Kidney epithelial cell (primary cell): ENCODE measurements at regions not wholly inside any gene's neighbourhood (a gene's known extent, or its start where the extent isn't known, plus 50 kb on each side); places are given as distances from the start of the nearest gene placed in this dataset.
A peak's percentile ranks its signal among the peaks of the same experiment; 100 is the strongest.

Source experiments
- DNase-seq: peaks from one replicate; pipeline ENCODE4 v3.0.0-alpha.2; 2010; ENCODE audit warnings: low read depth
- H3K27me3 ChIP-seq: 2 replicates; pipeline ENCODE4 v1.6.0; 2011; ENCODE audit warnings: low read length; ENCODE audit not compliant: control insufficient read depth, insufficient read depth
- H3K36me3 ChIP-seq: 2 replicates; pipeline ENCODE4 v1.5.1; 2011; ENCODE audit warnings: low read length; ENCODE audit not compliant: control insufficient read depth, insufficient read depth
- H3K4me3 ChIP-seq: 2 replicates; pipeline ENCODE4 v1.5.1; 2011; ENCODE audit warnings: low read depth, mild to moderate bottlenecking, control low read depth, low read length
- CTCF ChIP-seq: IDR thresholded peaks from 2 replicates; pipeline ENCODE4 v1.5.1; 2011; ENCODE audit warnings: mild to moderate bottlenecking, moderate library complexity, low read length, control low read depth, inconsistent platforms; ENCODE audit not compliant: insufficient read depth, poor library complexity, severe bottlenecking

- peak; percentile 60 for DNase-seq
- Histone ChIP-seq H3K36me3 (no peaks in the 10 kb centered on the region), H3K27me3 (no peaks in the 10 kb centered on the region), H3K4me3 (no peak overlapping the region)
- peak; percentile 92 for TF ChIP-seq CTCF
These were observed 96.6 kb downstream of the PCSK1 start for GRCh38 chr5:96336351-96336985.

- Histone ChIP-seq H3K36me3 (no peaks in the 10 kb centered on the region), H3K4me3 (no peak overlapping the region), H3K27me3 (no peaks in the 10 kb centered on the region)
- DNase-seq = peak; percentile 16
- no peak for TF ChIP-seq CTCF
These were observed 97.2 kb downstream of the PCSK1 start for GRCh38 chr5:96335873-96336272.

- DNase-seq = no peak
- no peaks in the 10 kb centered on the region for H3K27me3 ChIP-seq
- TF ChIP-seq CTCF = no peak
- H3K36me3 ChIP-seq = no peaks in the 10 kb centered on the region
- no peak overlapping the region for H3K4me3 ChIP-seq
These were observed 99.7 kb downstream of the PCSK1 start for GRCh38 chr5:96333391-96333790.

- Histone ChIP-seq H3K36me3 (no peaks in the 10 kb centered on the region), H3K4me3 (no peak overlapping the region), H3K27me3 (no peaks in the 10 kb centered on the region)
- no peak for TF ChIP-seq CTCF
- no peak for DNase-seq
These were observed 100.3 kb downstream of the PCSK1 start for GRCh38 chr5:96332535-96333366.

- no peaks in the 10 kb centered on the region for H3K36me3 ChIP-seq
- no peaks in the 10 kb centered on the region for H3K27me3 ChIP-seq
- no peak for DNase-seq
- no peak overlapping the region for H3K4me3 ChIP-seq
- no peak for TF ChIP-seq CTCF
These were observed 101.2 kb downstream of the PCSK1 start for GRCh38 chr5:96331681-96332361.
